OCI-LY1 (cell line): ENCODE measurements at regions not wholly inside any gene's neighbourhood (a gene's known extent, or its start where the extent isn't known, plus 50 kb on each side); places are given as distances from the start of the nearest gene placed in this dataset.
"Not testable (repeated sequence)": the region's sequence is repeated elsewhere in the genome, so short reads cannot be mapped to it uniquely, and the experiment has no call there.

Experiments
- H2AFZ ChIP-seq: fragments of 200-600 bp; sonication (generic), shearing (Covaris generic); 2 replicates; pipeline ENCODE4 v1.6.0; 2014; ENCODE audit warnings: antibody characterized with exemption, mild to moderate bottlenecking, low read length
- H3F3A ChIP-seq: fragments of 200-600 bp; sonication (generic), shearing (Covaris generic); 2 replicates; pipeline ENCODE4 v1.6.0; 2014; ENCODE audit warnings: mild to moderate bottlenecking, antibody characterized with exemption, low read length, moderate library complexity; ENCODE audit not compliant: insufficient read depth
- H3K27ac ChIP-seq: fragments of 200-600 bp; sonication (generic); 2 replicates; pipeline ENCODE4 v1.5.1; 2014; ENCODE audit warnings: low read length, mixed run types, mild to moderate bottlenecking, low read depth; ENCODE audit not compliant: poor library complexity, severe bottlenecking
- H3K27me3 ChIP-seq: fragments of 200-600 bp; sonication (generic); 2 replicates; pipeline ENCODE4 v1.6.0; 2014; ENCODE audit warnings: antibody characterized with exemption, mild to moderate bottlenecking, low read length, moderate library complexity; ENCODE audit not compliant: insufficient read depth
- H3K36me3 ChIP-seq: fragments of 200-600 bp; sonication (generic); 2 replicates; pipeline ENCODE4 v1.6.1; 2014; ENCODE audit warnings: mild to moderate bottlenecking, antibody characterized with exemption, low read length, moderate library complexity, mixed read lengths; ENCODE audit not compliant: insufficient read depth
- H3K4me1 ChIP-seq: fragments of 200-600 bp; sonication (generic); 2 replicates; pipeline ENCODE4 v1.5.1; 2014; ENCODE audit warnings: mild to moderate bottlenecking, low read length, moderate library complexity; ENCODE audit not compliant: insufficient read depth, severe bottlenecking
- H3K4me2 ChIP-seq: fragments of 200-600 bp; sonication (generic), shearing (Covaris generic); 2 replicates; pipeline ENCODE4 v1.6.1; 2014; ENCODE audit warnings: low read length
- H3K4me3 ChIP-seq: fragments of 200-600 bp; sonication (generic); 2 replicates; pipeline ENCODE4 v1.5.1; 2014; ENCODE audit warnings: low read length, low read depth, mild to moderate bottlenecking, mixed read lengths; ENCODE audit not compliant: poor library complexity, severe bottlenecking
- H3K79me2 ChIP-seq: fragments of 200-600 bp; shearing (Covaris generic); 2 replicates; pipeline ENCODE4 v1.6.1; 2016; ENCODE audit warnings: mixed run types, low read length, mixed read lengths; ENCODE audit not compliant: insufficient read depth
- H3K9ac ChIP-seq: fragments of 200-600 bp; sonication (generic), shearing (Covaris generic); 2 replicates; pipeline ENCODE4 v1.6.1; 2014; ENCODE audit warnings: mild to moderate bottlenecking, low read length, mixed read lengths
- H3K9me2 ChIP-seq: fragments of 200-600 bp; sonication (generic), shearing (Covaris generic); 2 replicates; pipeline ENCODE4 v1.6.1; 2014; ENCODE audit warnings: low read depth, mild to moderate bottlenecking, low read length, mixed read lengths
- H3K9me3 ChIP-seq: fragments of 200-600 bp; shearing (Covaris generic); 2 replicates; pipeline ENCODE4 v1.6.1; 2014; ENCODE audit warnings: low read length, mixed read lengths
- H4K20me1 ChIP-seq: fragments of 200-600 bp; sonication (generic), shearing (Covaris generic); 2 replicates; pipeline ENCODE4 v1.6.0; 2016; ENCODE audit warnings: mild to moderate bottlenecking, low read length; ENCODE audit not compliant: insufficient read depth
- CTCF ChIP-seq: fragments of 200-600 bp; sonication (generic), shearing (Covaris generic); IDR thresholded peaks from 2 replicates; pipeline ENCODE4 v1.5.1; 2017; ENCODE audit warnings: mild to moderate bottlenecking, antibody characterized with exemption, low read length, moderate library complexity, mixed read lengths
- EZH2 ChIP-seq: fragments of 200-600 bp; sonication (generic), shearing (Covaris generic); IDR thresholded peaks from 2 replicates; pipeline ENCODE4 v1.8.0; 2017; ENCODE audit warnings: borderline replicate concordance, mixed run types, mild to moderate bottlenecking, antibody characterized with exemption, low read length, moderate library complexity, mixed read lengths

- H3K27me3 ChIP-seq: not testable (repeated sequence)
Measured at GRCh38 chr1:192500541-192500940, 75.0 kb upstream of the RGS1 start.

GRCh38 chr1:192506741-192507155 lies 68.8 kb upstream of the RGS1 start:
- Histone ChIP-seq H3K79me2 (no peaks in the 10 kb centered on the region), H2AFZ (no peak overlapping the region), H3K4me2 (no peak overlapping the region), H3K9me3 (no peaks in the 10 kb centered on the region), H3K9me2 (no peaks in the 10 kb centered on the region), H3K9ac (no peak overlapping the region), H3F3A (no peaks in the 10 kb centered on the region), H4K20me1 (no peaks in the 10 kb centered on the region), H3K36me3 (no peaks in the 10 kb centered on the region), H3K4me3 (no peak overlapping the region), H3K4me1 (no peaks in the 10 kb centered on the region), H3K27me3 (no peaks in the 10 kb centered on the region), H3K27ac (no peak overlapping the region)
- TF ChIP-seq EZH2 (no peak), CTCF (peak; percentile 75)

More at GRCh38 chr1:192500541-192500940, 75.0 kb upstream of the RGS1 start:
- not testable (repeated sequence) for H3F3A ChIP-seq, H3K36me3 ChIP-seq, H3K27ac ChIP-seq, H3K9me2 ChIP-seq, H3K9ac ChIP-seq, H3K79me2 ChIP-seq, H3K4me3 ChIP-seq, H3K4me1 ChIP-seq, H4K20me1 ChIP-seq, H2AFZ ChIP-seq, H3K4me2 ChIP-seq, H3K9me3 ChIP-seq

GRCh38 chr1:192512426-192513162 lies 63.0 kb upstream of the RGS1 start:
- peaks cover 31% of the 10 kb centered on the region for H3K4me1 ChIP-seq
- no peak overlapping the region for H2AFZ ChIP-seq
- H3K9me2 ChIP-seq: no peaks in the 10 kb centered on the region
- TF ChIP-seq CTCF: no peak
- no peak for TF ChIP-seq EZH2
- no peak overlapping the region for H3K4me3 ChIP-seq
- H3K36me3 ChIP-seq: no peaks in the 10 kb centered on the region
- H3K79me2 ChIP-seq: no peaks in the 10 kb centered on the region
- no peaks in the 10 kb centered on the region for H3F3A ChIP-seq
- H3K9ac ChIP-seq: no peak overlapping the region
- H3K4me2 ChIP-seq: no peak overlapping the region
- H3K9me3 ChIP-seq: no peaks in the 10 kb centered on the region
- H3K27me3 ChIP-seq: no peaks in the 10 kb centered on the region
- H3K27ac ChIP-seq: no peak overlapping the region
- no peaks in the 10 kb centered on the region for H4K20me1 ChIP-seq

GRCh38 chr1:192513196-192513595 lies 62.4 kb upstream of the RGS1 start:
- no peak overlapping the region for H3K4me3 ChIP-seq
- no peak overlapping the region for H3K9ac ChIP-seq
- TF ChIP-seq EZH2 (no peak), CTCF (no peak)
- no peaks in the 10 kb centered on the region for H3F3A ChIP-seq
- H3K9me3 ChIP-seq: no peaks in the 10 kb centered on the region
- no peaks in the 10 kb centered on the region for H3K79me2 ChIP-seq
- H4K20me1 ChIP-seq: no peaks in the 10 kb centered on the region
- no peak overlapping the region for H3K4me2 ChIP-seq
- H3K36me3 ChIP-seq: no peaks in the 10 kb centered on the region
- no peaks in the 10 kb centered on the region for H3K27me3 ChIP-seq
- peaks cover 32% of the 10 kb centered on the region for H3K4me1 ChIP-seq
- H3K9me2 ChIP-seq: no peaks in the 10 kb centered on the region
- no peak overlapping the region for H3K27ac ChIP-seq
- no peak overlapping the region for H2AFZ ChIP-seq
